Fibroblast of villous mesenchyme (primary cell): ENCODE measurements at regions not wholly inside any gene's neighbourhood (a gene's known extent, or its start where the extent isn't known, plus 50 kb on each side); places are given as distances from the start of the nearest gene placed in this dataset.
A peak's percentile ranks its signal among the peaks of the same experiment; 100 is the strongest.

Source experiments
- DNase-seq: peaks from one replicate; pipeline ENCODE4 v3.0.0-alpha.2; 2010; ENCODE audit warnings: low read depth
- H3K4me3 ChIP-seq: 2 replicates; pipeline ENCODE4 v1.5.1; 2011; ENCODE audit warnings: low read depth, mild to moderate bottlenecking, low read length
- TF ChIP-seq, protein P1 (sequence below): IDR thresholded peaks from 2 replicates; pipeline ENCODE4 v1.5.1; 2012; ENCODE audit warnings: low read depth, mild to moderate bottlenecking, low read length; ENCODE audit not compliant: insufficient read depth

DNA sequence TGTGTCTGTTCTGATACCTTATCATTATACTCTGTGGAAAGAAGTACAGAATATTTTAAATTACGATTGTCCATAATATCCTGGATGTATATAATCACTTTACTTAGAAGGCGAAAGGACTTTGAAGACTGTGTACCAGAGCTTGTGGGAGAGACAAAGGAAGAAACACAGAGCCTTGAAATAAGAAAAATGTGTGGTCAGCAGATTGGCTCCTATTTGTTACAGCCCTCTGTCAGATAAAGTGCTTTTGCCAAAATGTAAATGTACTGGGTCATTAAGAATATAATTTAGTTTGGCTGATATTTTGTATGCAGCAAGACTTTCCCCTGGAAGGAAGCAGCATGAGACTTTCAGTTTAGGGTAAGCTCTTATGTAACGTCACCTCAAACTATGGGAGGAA, 443.1 kb downstream of the CCDC85A start:
- TF ChIP-seq, protein P1, sequence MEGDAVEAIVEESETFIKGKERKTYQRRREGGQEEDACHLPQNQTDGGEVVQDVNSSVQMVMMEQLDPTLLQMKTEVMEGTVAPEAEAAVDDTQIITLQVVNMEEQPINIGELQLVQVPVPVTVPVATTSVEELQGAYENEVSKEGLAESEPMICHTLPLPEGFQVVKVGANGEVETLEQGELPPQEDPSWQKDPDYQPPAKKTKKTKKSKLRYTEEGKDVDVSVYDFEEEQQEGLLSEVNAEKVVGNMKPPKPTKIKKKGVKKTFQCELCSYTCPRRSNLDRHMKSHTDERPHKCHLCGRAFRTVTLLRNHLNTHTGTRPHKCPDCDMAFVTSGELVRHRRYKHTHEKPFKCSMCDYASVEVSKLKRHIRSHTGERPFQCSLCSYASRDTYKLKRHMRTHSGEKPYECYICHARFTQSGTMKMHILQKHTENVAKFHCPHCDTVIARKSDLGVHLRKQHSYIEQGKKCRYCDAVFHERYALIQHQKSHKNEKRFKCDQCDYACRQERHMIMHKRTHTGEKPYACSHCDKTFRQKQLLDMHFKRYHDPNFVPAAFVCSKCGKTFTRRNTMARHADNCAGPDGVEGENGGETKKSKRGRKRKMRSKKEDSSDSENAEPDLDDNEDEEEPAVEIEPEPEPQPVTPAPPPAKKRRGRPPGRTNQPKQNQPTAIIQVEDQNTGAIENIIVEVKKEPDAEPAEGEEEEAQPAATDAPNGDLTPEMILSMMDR = no peak
- no peak overlapping the region for H3K4me3 ChIP-seq
- DNase-seq = no peak

DNA sequence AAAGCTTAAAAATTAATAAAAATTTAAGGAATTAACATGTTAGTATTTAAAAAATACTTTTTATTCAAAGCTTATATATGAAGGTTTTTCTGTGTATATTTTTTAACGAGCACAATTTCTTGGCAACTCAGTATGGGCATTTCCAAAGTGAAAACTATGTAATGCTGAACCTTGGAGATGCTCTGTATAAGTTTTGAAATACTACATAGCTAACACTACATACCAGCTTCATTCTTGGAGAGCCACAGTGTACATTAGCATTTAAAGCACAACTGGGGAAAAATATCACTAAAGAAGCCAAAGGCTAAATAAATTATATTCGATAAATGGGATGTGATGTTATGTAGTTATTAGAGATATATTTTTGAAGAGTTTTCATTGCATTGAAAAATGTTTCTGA, 446.5 kb downstream of the CCDC85A start:
- no peak overlapping the region for H3K4me3 ChIP-seq
- TF ChIP-seq, protein P1 = no peak
- DNase-seq = no peak

DNA sequence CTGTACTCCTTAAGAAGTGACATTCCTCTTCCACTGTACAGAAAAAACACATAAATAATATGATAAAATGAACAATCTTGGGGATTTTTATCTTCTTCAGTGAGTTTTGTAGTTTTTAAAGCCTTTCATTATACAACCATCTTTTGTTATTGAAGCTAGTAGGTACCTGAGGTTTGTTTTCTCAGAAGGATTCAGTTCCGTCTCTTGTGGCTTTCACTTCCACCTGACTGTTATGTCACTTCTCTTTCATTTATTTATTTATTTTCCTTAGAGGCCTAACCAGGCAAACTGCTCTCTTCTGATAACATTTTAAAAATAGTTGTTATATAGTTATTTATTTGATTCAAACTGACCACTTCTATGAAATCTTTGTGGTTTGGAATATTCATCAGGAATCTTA, 464.2 kb downstream of the CCDC85A start:
- DNase-seq = no peak
- no peak overlapping the region for H3K4me3 ChIP-seq
- TF ChIP-seq, protein P1 = no peak

DNA sequence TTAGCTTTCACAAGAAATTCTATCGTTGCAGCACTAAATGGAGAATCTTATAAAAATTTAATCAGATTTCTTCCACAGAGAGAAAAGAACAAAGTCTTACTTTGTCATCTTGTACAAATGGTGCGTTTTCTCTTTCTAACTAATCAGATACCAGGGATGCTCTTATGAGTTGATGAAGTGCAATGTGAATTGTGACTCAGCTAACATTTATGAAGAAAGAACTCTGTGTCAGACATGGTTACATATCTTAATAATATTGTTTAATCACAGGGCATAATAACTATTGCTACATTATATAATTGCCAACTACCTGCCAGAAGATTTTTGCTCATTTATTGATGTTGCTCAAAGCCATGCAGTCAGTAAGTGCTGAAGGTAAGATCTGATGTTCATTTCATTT, 465.0 kb downstream of the CCDC85A start:
- TF ChIP-seq, protein P1 = no peak
- no peak for DNase-seq

DNA sequence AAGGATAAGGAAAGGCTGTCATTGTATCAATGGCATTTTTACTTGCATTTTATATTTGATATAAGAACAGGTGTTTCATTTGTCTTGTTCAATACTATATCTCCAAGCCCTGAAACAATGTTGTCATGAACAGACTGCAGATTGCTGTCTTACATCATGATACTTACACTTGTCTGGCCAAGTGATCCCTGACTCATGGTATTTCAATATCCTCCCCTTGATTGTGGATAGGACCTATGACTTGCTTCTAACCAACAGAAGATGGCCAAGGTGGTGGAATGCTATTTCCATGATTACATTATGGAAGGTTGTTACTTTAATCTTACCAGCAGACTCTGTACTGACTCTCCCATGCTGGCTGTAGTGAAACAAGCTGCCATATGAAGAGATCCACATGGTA, 471.1 kb downstream of the CCDC85A start:
- peak; percentile 8 for DNase-seq
- H3K4me3 ChIP-seq = no peak overlapping the region
- TF ChIP-seq, protein P1 = no peak

More for the DNA sequence above, 465.0 kb downstream of the CCDC85A start:
- no peak overlapping the region for H3K4me3 ChIP-seq

DNA sequence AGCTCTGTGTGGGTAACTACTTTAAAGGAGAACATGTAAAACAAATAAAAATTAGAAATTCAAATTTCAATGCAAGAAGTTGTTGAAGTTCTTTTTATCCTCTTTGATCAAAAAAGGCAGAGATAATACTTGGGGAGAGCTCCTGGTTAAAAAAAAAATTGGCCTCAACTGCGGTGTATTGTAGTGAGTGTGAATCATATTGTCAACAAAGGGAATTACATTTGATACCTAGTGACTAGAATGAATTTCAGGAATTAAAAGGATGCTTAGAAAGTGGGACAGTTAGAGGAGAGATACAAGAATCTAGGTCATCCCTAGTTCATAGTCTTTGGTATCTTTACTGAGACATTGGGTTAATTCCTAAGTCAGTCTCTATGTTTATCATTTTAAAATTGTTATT, 473.0 kb downstream of the CCDC85A start:
- no peak for DNase-seq
- H3K4me3 ChIP-seq = no peak overlapping the region
- TF ChIP-seq, protein P1 = no peak

DNA sequence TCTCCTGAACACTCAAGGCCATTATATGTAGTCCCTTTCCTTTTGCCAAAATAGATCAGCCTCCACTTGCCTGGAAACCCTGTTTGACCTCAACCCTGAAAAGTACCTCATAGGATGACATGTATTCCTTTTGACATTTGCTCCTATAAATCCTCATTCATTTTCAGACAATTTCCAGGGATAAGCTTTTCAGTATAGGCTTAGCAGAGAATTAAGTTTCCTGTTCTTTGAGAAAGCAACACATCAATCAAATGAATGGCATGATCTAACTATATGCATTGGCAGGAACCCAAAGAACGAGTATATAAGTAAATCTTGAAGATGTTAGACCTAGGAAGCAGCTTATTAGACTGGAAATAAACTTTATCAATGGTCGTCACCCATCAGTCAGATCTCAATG, 483.0 kb downstream of the CCDC85A start:
- TF ChIP-seq, protein P1 = no peak
- no peak overlapping the region for H3K4me3 ChIP-seq
- DNase-seq = no peak
